MM.1S (cell line): ENCODE measurements at regions not wholly inside any gene's neighbourhood (a gene's known extent, or its start where the extent isn't known, plus 50 kb on each side); places are given as distances from the start of the nearest gene placed in this dataset.

Experiments
- DNase-seq: peaks from one replicate; pipeline ENCODE4 v3.0.0-alpha.2; 2015
- H2AFZ ChIP-seq: fragments of 300-600 bp; sonication (generic); 2 replicates; pipeline ENCODE4 v1.6.0; 2016; ENCODE audit warnings: antibody characterized with exemption, low read length
- H3F3A ChIP-seq: fragments of 300-600 bp; sonication (generic); 2 replicates; pipeline ENCODE4 v1.6.1; 2016; ENCODE audit warnings: mild to moderate bottlenecking, antibody characterized with exemption, low read length, moderate library complexity, mixed read lengths; ENCODE audit not compliant: insufficient read depth
- H3K27ac ChIP-seq: fragments of 300-600 bp; sonication (generic); 2 replicates; pipeline ENCODE4 v1.5.1; 2016; ENCODE audit warnings: mild to moderate bottlenecking, low read length
- H3K27me3 ChIP-seq: fragments of 300-600 bp; sonication (generic); replicated peaks from 2 replicates; pipeline ENCODE4 v1.6.0; 2016; ENCODE audit warnings: low read length; ENCODE audit not compliant: insufficient read depth
- H3K36me3 ChIP-seq: fragments of 300-600 bp; sonication (generic); replicated peaks from 2 replicates; pipeline ENCODE4 v1.6.1; 2016; ENCODE audit warnings: mild to moderate bottlenecking, low read length, mixed read lengths; ENCODE audit not compliant: insufficient read depth
- H3K4me1 ChIP-seq: fragments of 300-600 bp; sonication (generic); 2 replicates; pipeline ENCODE4 v1.6.1; 2016; ENCODE audit warnings: low read length, mixed read lengths
- H3K4me2 ChIP-seq: fragments of 300-600 bp; sonication (generic); 2 replicates; pipeline ENCODE4 v1.6.0; 2016; ENCODE audit warnings: low read depth, low read length
- H3K4me3 ChIP-seq: fragments of 300-600 bp; sonication (generic); 2 replicates; pipeline ENCODE4 v1.5.1; 2016; ENCODE audit warnings: low read length, mixed read lengths
- H3K79me2 ChIP-seq: fragments of 300-600 bp; sonication (generic); 2 replicates; pipeline ENCODE4 v1.6.1; 2016; ENCODE audit warnings: mixed run types, low read length, mixed read lengths
- H3K9ac ChIP-seq: fragments of 300-600 bp; sonication (generic); 2 replicates; pipeline ENCODE4 v1.6.1; 2016; ENCODE audit warnings: low read length, mixed read lengths
- H3K9me2 ChIP-seq: fragments of 300-600 bp; sonication (generic); replicated peaks from 2 replicates; pipeline ENCODE4 v1.6.1; 2016; ENCODE audit warnings: mild to moderate bottlenecking, low read length, mixed read lengths; ENCODE audit not compliant: insufficient read depth
- H3K9me3 ChIP-seq: fragments of 300-600 bp; sonication (generic); replicated peaks from 2 replicates; pipeline ENCODE4 v1.6.1; 2016; ENCODE audit warnings: mild to moderate bottlenecking, low read length, mixed read lengths; ENCODE audit not compliant: insufficient read depth
- H4K20me1 ChIP-seq: fragments of 300-600 bp; sonication (generic); 2 replicates; pipeline ENCODE4 v1.6.1; 2016; ENCODE audit warnings: mild to moderate bottlenecking, low read length, moderate library complexity, mixed read lengths; ENCODE audit not compliant: insufficient read depth
- CTCF ChIP-seq: fragments of 300-600 bp; sonication (generic); IDR thresholded peaks from 2 replicates; pipeline ENCODE4 v1.5.1; 2016; ENCODE audit warnings: antibody characterized with exemption, low read length, mixed read lengths
- EZH2 ChIP-seq: fragments of 300-600 bp; sonication (generic); optimal IDR thresholded peaks from 2 replicates; pipeline ENCODE3; 2017; ENCODE audit warnings: low read depth, mild to moderate bottlenecking, antibody characterized with exemption, low read length, mixed read lengths
- EZH2phosphoT487 ChIP-seq: fragments of 300-600 bp; sonication (generic); IDR thresholded peaks from 2 replicates; pipeline ENCODE4 v1.6.1; 2018; ENCODE audit warnings: antibody characterized with exemption, low read length

DNA sequence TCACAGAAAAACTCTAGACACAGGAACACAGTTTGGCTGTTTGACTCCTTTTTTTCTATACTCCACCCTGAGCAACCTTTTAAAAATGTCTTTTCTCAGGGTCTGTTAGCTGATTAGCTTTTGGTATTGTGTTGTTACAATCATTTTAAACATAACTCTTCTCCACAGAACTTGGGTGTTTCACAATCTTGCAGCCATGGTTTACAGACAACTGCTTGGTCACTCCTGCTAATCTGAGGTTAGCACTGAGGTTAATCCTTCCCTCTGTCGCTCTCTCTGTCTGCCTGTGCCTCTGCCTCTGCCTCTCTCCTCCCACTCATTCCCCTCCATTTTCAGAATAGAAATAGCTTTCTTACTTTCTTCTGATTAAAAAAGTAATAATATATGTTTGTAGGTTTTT lies 62.4 kb upstream of the ZBED5 start:
- Histone ChIP-seq H3K4me2 (no peak overlapping the region), H3K27me3 (no peaks in the 10 kb centered on the region), H3K4me1 (no peaks in the 10 kb centered on the region), H2AFZ (no peak overlapping the region), H3K79me2 (no peaks in the 10 kb centered on the region), H3K27ac (no peak overlapping the region), H3K9me2 (no peaks in the 10 kb centered on the region), H3K9me3 (no peaks in the 10 kb centered on the region), H3K9ac (no peak overlapping the region), H3K4me3 (no peak overlapping the region), H3F3A (no peaks in the 10 kb centered on the region), H3K36me3 (no peaks in the 10 kb centered on the region), H4K20me1 (no peaks in the 10 kb centered on the region)
- no peak for DNase-seq
- TF ChIP-seq EZH2phosphoT487 (no peak), CTCF (no peak), EZH2 (no peak)

- Histone ChIP-seq H3K27ac (no peak overlapping the region), H3K4me3 (no peak overlapping the region), H3K36me3 (no peaks in the 10 kb centered on the region), H2AFZ (no peak overlapping the region), H3K4me1 (no peaks in the 10 kb centered on the region), H3K9me3 (no peaks in the 10 kb centered on the region), H3F3A (no peaks in the 10 kb centered on the region), H3K9ac (no peak overlapping the region), H3K27me3 (no peaks in the 10 kb centered on the region), H3K79me2 (no peaks in the 10 kb centered on the region), H3K4me2 (no peak overlapping the region), H4K20me1 (no peaks in the 10 kb centered on the region), H3K9me2 (no peaks in the 10 kb centered on the region)
- TF ChIP-seq EZH2 (no peak), CTCF (no peak), EZH2phosphoT487 (no peak)
- no peak for DNase-seq
Observed at GRCh38 chr11:10918698-10919097, 60.8 kb upstream of the ZBED5 start.

DNA sequence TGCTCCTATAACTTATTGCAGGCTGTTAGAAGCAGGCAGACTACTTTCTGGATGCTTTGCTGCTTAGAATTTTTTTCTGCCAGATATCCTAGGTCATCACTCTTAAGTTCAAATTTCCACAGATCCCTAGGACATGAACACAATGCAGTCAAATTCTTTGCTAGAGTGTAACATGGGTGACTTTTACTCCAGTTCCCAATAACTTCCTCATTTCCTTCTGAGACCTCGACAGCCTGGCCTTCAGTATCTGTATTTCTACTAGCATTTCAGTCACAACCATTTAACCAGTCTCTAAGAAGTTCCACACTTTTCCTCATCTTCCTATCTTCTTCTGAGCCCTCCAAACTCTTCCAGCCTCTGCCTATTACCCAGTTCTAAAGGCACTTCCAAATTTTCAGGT lies 60.4 kb upstream of the ZBED5 start:
- Histone ChIP-seq H3K27ac (no peak overlapping the region), H3K36me3 (no peaks in the 10 kb centered on the region), H3K9me3 (no peaks in the 10 kb centered on the region), H3K4me3 (no peak overlapping the region), H3K9me2 (no peaks in the 10 kb centered on the region), H3K4me1 (no peaks in the 10 kb centered on the region), H2AFZ (no peak overlapping the region), H3K4me2 (no peak overlapping the region), H3K79me2 (no peaks in the 10 kb centered on the region), H3F3A (no peaks in the 10 kb centered on the region), H3K9ac (no peak overlapping the region), H4K20me1 (no peaks in the 10 kb centered on the region), H3K27me3 (no peaks in the 10 kb centered on the region)
- no peak for TF ChIP-seq EZH2phosphoT487
- no peak for TF ChIP-seq CTCF
- TF ChIP-seq EZH2, result no peak
- DNase-seq, result no peak
